Liver (tissue), 8 donors: ENCODE measurements at regions not wholly inside any gene's neighbourhood (a gene's known extent, or its start where the extent isn't known, plus 50 kb on each side); places are given as distances from the start of the nearest gene placed in this dataset.

Experiments
- DNase-seq: peaks from one replicate; pipeline ENCODE4 v3.0.0-alpha.2; 2017; ENCODE audit warnings: low spot score
- H3K27ac ChIP-seq, 2 donors: one replicate each; pipeline ENCODE4 v1.7.0; 2013; ENCODE audit warnings: inconsistent platforms in 2 of 2, low read length in 2 of 2, control low read depth in 1 of 2, low read depth in 1 of 2, mild to moderate bottlenecking in 1 of 2
- H3K27me3 ChIP-seq, 4 donors: one replicate each; pipeline versions ENCODE4 v1.6.1 to v1.7.0; 2013; ENCODE audit warnings: low read length in 3 of 4, inconsistent platforms in 1 of 4, mild to moderate bottlenecking in 1 of 4, moderate library complexity in 1 of 4; ENCODE audit not compliant: control insufficient read depth in 4 of 4, insufficient read depth in 4 of 4
- H3K36me3 ChIP-seq, 4 donors: one replicate each; pipeline versions ENCODE4 v1.6.1 to v1.7.0; 2013; ENCODE audit warnings: low read length in 3 of 4, mild to moderate bottlenecking in 3 of 4, low read depth in 1 of 4, moderate library complexity in 1 of 4; ENCODE audit not compliant: control insufficient read depth in 4 of 4, insufficient read depth in 3 of 4
- H3K4me1 ChIP-seq, 4 donors: one replicate each; pipeline versions ENCODE4 v1.6.1 to v1.7.0; 2013; ENCODE audit warnings: low read length in 3 of 4, mild to moderate bottlenecking in 3 of 4, moderate library complexity in 1 of 4; ENCODE audit not compliant: control insufficient read depth in 4 of 4, insufficient read depth in 4 of 4
- H3K4me3 ChIP-seq, 3 donors: one replicate each; pipeline versions ENCODE4 v1.6.1 to v1.7.0; 2013; ENCODE audit warnings: low read length in 3 of 3, control low read depth in 1 of 3, low read depth in 1 of 3, mild to moderate bottlenecking in 1 of 3
- H3K9ac ChIP-seq, 2 donors: one replicate each; pipeline ENCODE4 v1.7.0; 2013; ENCODE audit warnings: low read length in 2 of 2, mild to moderate bottlenecking in 2 of 2, moderate library complexity in 2 of 2, control low read depth in 1 of 2, low read depth in 1 of 2
- H3K9me3 ChIP-seq, 4 donors: one replicate each; pipeline versions ENCODE4 v1.6.1 to v1.7.0; 2013; ENCODE audit warnings: low read length in 3 of 4; ENCODE audit not compliant: control insufficient read depth in 4 of 4
- ATF3 ChIP-seq: IDR thresholded peaks from 2 replicates; pipeline ENCODE4 v1.6.1; 2016; ENCODE audit warnings: antibody characterized with exemption
- CTCF ChIP-seq: fragments of 150-350 bp; IDR thresholded peaks from 2 replicates; pipeline ENCODE4 v1.5.1; 2017; ENCODE audit warnings: improper control_type of control experiment, low read depth, low read length; ENCODE audit not compliant: missing input control
- EGR1 ChIP-seq, 2 donors: IDR thresholded peaks; 2 replicates each; pipeline ENCODE4 v1.6.1; 2016 to 2018; ENCODE audit warnings: antibody characterized with exemption in 2 of 2, low read depth in 2 of 2
- FOXA1 ChIP-seq: IDR thresholded peaks from 2 replicates; pipeline ENCODE4 v1.6.1; 2016; ENCODE audit warnings: antibody characterized with exemption
- FOXA2 ChIP-seq: IDR thresholded peaks from 2 replicates; pipeline ENCODE4 v1.6.1; 2016; ENCODE audit warnings: antibody characterized with exemption
- GABPA ChIP-seq, 2 donors: IDR thresholded peaks in 1 of 2; conservative IDR thresholded peaks in 1 of 2; 2 replicates each; pipeline ENCODE4 v1.6.1; 2016; ENCODE audit warnings: antibody characterized with exemption in 2 of 2, mild to moderate bottlenecking in 1 of 2, moderate library complexity in 1 of 2
- HNF4A ChIP-seq, 2 donors: conservative IDR thresholded peaks; 2 replicates each; pipeline ENCODE4 v1.6.1; 2016; ENCODE audit warnings: antibody characterized with exemption in 2 of 2, mild to moderate bottlenecking in 2 of 2
- HNF4G ChIP-seq: IDR thresholded peaks from 2 replicates; pipeline ENCODE4 v1.6.1; 2016; ENCODE audit warnings: antibody characterized with exemption
- JUND ChIP-seq, 2 donors: IDR thresholded peaks; 2 replicates each; pipeline ENCODE4 v1.6.1; 2016; ENCODE audit warnings: antibody characterized with exemption in 2 of 2
- MAX ChIP-seq: IDR thresholded peaks from 2 replicates; pipeline ENCODE4 v1.6.1; 2016; ENCODE audit warnings: antibody characterized with exemption
- NR2F2 ChIP-seq: IDR thresholded peaks from 2 replicates; pipeline ENCODE4 v1.6.1; 2016; ENCODE audit warnings: antibody characterized with exemption
- RAD21 ChIP-seq, 2 donors: IDR thresholded peaks; 2 replicates each; pipeline ENCODE4 v1.6.1; 2016; ENCODE audit warnings: antibody characterized with exemption in 2 of 2, mild to moderate bottlenecking in 2 of 2
- REST ChIP-seq: IDR thresholded peaks from 2 replicates; pipeline ENCODE4 v1.6.1; 2016; ENCODE audit warnings: antibody characterized with exemption, mild to moderate bottlenecking
- RXRA ChIP-seq, 2 donors: IDR thresholded peaks; 2 replicates each; pipeline ENCODE4 v1.6.1; 2017 to 2018; ENCODE audit warnings: antibody characterized with exemption in 2 of 2, mild to moderate bottlenecking in 1 of 2
- SP1 ChIP-seq: IDR thresholded peaks from 2 replicates; pipeline ENCODE4 v1.6.1; 2018; ENCODE audit warnings: antibody characterized with exemption, mild to moderate bottlenecking
- TAF1 ChIP-seq: conservative IDR thresholded peaks from 2 replicates; pipeline ENCODE4 v1.6.1; 2016; ENCODE audit warnings: antibody characterized with exemption, mild to moderate bottlenecking
- YY1 ChIP-seq: IDR thresholded peaks from 2 replicates; pipeline ENCODE4 v1.6.1; 2016; ENCODE audit warnings: antibody characterized with exemption, mild to moderate bottlenecking
- ZBTB33 ChIP-seq: IDR thresholded peaks from 2 replicates; pipeline ENCODE4 v1.6.1; 2016; ENCODE audit warnings: antibody characterized with exemption
- WGBS: extraction: QIAGEN DNeasy Blood & Tissue Kit; methylation state at CpG from one replicate; pipeline ENCODE4 v1.1.7; 2013; 5-methylcytosine and 5-hydroxymethylcytosine counted together
- donor health status: healthy.
- donor health status: healthy.
- donor health status: healthy.
- donor health status: healthy.
- donor health status: healthy.

GRCh38 chr19:28605501-28606268 is 607.3 kb downstream of the UQCRFS1 start:
- Histone ChIP-seq H3K9ac (no peak overlapping the region), H3K4me1 (peaks cover 0 to 6% (median 0%) of the 10 kb centered on the region in 4 donors), H3K9me3 (no peaks in the 10 kb centered on the region), H3K27ac (no peak overlapping the region), H3K4me3 (no peak overlapping the region), H3K27me3 (no peaks in the 10 kb centered on the region), H3K36me3 (no peaks in the 10 kb centered on the region)
- no peak for TF ChIP-seq YY1
- no peak for TF ChIP-seq NR2F2
- TF ChIP-seq EGR1 (IDR thresholded peaks at IDR 0.05; ENCODE audit: low read depth in 2 of 2), result no peak
- no peak for TF ChIP-seq FOXA1
- TF ChIP-seq ZBTB33, result no peak
- no peak for TF ChIP-seq RXRA (IDR thresholded peaks at IDR 0.05)
- TF ChIP-seq MAX, result no peak
- no peak for TF ChIP-seq TAF1
- no peak for TF ChIP-seq RAD21 (IDR thresholded peaks at IDR 0.05)
- no peak for TF ChIP-seq HNF4A (conservative IDR thresholded peaks at IDR 0.05)
- TF ChIP-seq SP1, result no peak
- no peak for TF ChIP-seq FOXA2
- TF ChIP-seq GABPA (IDR thresholded peaks at IDR 0.05 in 1 of 2, conservative IDR thresholded peaks at IDR 0.05 in 1 of 2), result no peak
- TF ChIP-seq JUND (IDR thresholded peaks at IDR 0.05), result no peak
- no peak for TF ChIP-seq HNF4G
- TF ChIP-seq REST, result no peak
- TF ChIP-seq CTCF, result no peak
- no peak for TF ChIP-seq ATF3
- no peak for DNase-seq
- 84% methylated on average over 8 of the region's 8 CpGs for WGBS
